ENCODE measurements at regions not wholly inside any gene's neighbourhood (a gene's known extent, or its start where the extent isn't known, plus 50 kb on each side); places are given as distances from the start of the nearest gene placed in this dataset.

DNA sequence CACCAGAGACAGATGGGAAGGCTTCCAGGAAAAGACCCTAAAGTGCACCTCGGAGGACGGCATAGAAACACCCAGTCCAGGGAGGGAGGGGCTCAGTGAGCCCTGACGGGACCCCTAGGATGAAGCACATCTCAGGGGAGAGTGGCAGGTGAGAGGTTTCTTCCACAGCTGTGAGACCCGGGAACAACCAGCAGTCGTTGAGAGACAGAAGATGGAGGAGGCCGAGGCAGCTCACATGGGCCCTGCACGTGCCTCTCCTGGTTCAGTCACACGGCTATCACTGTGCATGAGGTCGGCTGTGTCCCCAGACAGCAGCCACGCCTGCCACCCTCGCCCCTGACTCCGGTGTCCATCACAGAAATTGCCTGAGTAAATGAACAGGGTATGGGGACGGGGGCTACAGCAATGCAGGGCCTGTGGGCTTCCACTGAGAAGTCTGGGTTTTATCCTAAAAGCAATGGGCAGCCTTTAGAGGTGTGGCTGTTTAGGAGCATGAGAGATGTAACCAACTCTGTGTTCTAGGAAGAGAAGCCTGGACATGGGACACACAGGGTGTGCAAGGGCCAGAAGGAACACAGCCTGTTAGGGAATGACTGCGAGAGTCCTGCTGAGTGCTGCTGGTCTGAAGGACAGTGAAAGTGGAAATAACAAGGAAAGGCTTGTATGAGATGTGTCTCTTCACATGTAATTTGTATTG is 102.0 kb downstream of the TMEM18 start:
- Mint-ChIP-seq H3K27me3 (peaks cover 13% of the 10 kb centered on the region), H3K9me3 (peaks cover 22% of the 10 kb centered on the region), H3K36me3 (peaks cover 4% of the 10 kb centered on the region), H3K4me1 (no peaks in the 10 kb centered on the region), H3K27ac (no peak overlapping the region), H3K4me3 (no peak overlapping the region)
- ATAC-seq (ENCODE audit: low read depth) (no peak), DNase-seq (ENCODE audit: low spot score in 2 of 2) (no peak)

DNA sequence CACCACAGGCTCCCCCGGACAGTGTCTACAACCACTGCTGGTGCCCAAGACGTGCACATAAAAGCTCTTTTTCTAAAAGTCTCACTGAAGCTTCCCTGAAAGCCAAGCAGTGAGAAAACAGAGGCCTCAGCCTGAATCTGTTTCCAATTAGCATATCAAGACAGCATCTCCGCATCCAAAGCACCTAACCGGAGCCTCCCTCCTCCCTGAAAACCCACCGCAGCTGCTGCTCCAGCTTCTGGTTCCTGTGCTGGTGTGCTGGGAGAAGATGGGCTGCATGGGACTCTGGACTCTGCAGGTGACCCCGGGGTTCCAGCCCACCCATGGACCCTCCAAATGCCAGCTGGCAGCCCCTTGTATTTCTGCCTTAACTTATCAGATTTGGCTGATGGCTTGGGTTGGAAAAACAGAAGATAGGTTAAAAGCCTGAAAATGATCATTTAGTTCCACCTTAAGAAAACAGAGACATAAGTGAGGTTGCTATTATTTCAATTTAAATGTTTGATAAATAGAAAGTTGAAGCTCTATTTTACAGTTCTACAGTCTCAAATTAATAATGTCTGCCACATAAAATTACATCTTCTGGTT is 103.3 kb downstream of the TMEM18 start:
- ATAC-seq (ENCODE audit: low read depth) = no peak
- H3K4me1 Mint-ChIP-seq = no peaks in the 10 kb centered on the region
- H3K27me3 Mint-ChIP-seq = peaks cover 13% of the 10 kb centered on the region
- peaks cover 23% of the 10 kb centered on the region for H3K9me3 Mint-ChIP-seq
- H3K27ac Mint-ChIP-seq = no peak overlapping the region
- H3K4me3 Mint-ChIP-seq = no peak overlapping the region
- DNase-seq (ENCODE audit: low spot score in 2 of 2) = no peak
- H3K36me3 Mint-ChIP-seq = peaks cover 4% of the 10 kb centered on the region

DNA sequence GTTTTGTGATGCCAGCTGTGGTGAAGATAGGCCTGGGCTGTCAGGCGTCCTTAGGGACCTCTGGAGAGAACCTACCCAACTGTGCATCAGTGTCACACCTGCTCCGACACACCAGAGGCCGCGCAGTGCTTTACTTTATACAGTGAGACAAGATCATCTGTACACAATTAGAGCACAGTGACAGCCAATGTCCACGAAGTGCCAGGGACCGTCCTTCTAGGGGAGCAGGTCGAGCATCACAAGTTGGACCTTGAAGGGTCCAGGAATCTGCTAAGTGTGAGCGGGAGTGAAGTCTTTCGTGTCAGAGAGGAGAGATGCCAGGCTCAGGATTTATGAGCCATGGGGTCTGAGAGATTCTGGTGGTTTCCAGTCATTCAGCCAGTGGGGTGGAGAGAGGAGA is 104.2 kb downstream of the TMEM18 start:
- ATAC-seq (ENCODE audit: low read depth) = no peak
- peaks cover 14% of the 10 kb centered on the region for H3K27me3 Mint-ChIP-seq
- H3K36me3 Mint-ChIP-seq = peaks cover 4% of the 10 kb centered on the region
- no peak overlapping the region for H3K4me3 Mint-ChIP-seq
- H3K9me3 Mint-ChIP-seq = peaks cover 23% of the 10 kb centered on the region
- no peak for DNase-seq (ENCODE audit: low spot score in 2 of 2)
- H3K27ac Mint-ChIP-seq = no peak overlapping the region
- no peaks in the 10 kb centered on the region for H3K4me1 Mint-ChIP-seq

DNA sequence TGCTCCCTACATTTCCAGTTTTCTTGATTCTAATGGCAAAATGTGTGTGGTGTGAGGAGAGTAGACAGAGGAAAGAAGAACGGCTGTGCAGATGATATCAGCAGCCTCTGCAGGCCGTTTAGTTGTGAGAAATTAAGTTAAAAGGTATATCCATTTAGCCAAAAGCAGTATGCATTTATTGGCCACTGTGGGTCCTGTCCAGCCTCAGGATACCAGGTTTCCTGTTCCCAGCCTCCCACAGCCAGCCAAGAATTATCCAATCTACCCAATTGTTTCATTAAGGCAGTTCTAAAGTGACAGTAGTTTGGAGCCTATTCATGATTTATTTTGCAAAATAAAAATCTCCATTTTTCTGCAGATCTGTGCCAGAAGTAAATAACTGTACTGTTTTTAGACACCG is 107.5 kb downstream of the TMEM18 start:
- H3K4me3 Mint-ChIP-seq = no peak overlapping the region
- DNase-seq (ENCODE audit: low spot score in 2 of 2) (no peak), ATAC-seq (ENCODE audit: low read depth) (no peak)
- H3K9me3 Mint-ChIP-seq = peaks cover 16% of the 10 kb centered on the region
- peaks cover 22% of the 10 kb centered on the region for H3K27me3 Mint-ChIP-seq
- no peak overlapping the region for H3K27ac Mint-ChIP-seq
- H3K36me3 Mint-ChIP-seq = peaks cover 1% of the 10 kb centered on the region
- H3K4me1 Mint-ChIP-seq = no peaks in the 10 kb centered on the region

DNA sequence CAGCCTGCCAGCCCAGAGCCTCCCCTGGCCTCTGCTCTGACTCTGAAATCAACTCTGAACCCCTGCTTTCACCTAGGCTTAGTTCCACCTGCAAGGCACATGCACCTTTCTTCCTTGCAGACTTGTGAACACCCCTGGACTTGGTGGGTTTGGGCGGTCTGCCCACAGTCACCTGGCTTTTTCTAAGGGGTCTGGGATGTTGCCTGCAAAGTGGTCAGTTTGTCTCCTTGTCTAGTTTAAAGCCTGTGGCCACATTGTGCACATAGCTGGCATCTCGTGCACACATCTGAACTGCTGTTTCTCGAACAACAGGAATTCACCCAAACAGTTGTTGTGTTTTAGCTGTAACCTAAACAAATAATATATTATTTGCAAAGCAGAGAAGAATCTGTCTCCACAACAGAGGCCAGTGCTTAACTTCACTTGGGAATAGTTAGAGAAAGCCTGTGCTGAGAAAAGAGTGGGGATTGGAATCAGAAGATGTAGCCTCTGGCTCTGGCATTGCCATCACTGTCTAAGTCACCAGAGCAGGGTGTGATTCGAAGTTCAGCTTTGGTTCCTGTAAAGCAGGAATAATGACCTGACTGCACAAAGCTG is 108.5 kb downstream of the TMEM18 start:
- no peaks in the 10 kb centered on the region for H3K4me1 Mint-ChIP-seq
- peaks cover 15% of the 10 kb centered on the region for H3K9me3 Mint-ChIP-seq
- peaks cover 22% of the 10 kb centered on the region for H3K27me3 Mint-ChIP-seq
- H3K27ac Mint-ChIP-seq = no peak overlapping the region
- H3K4me3 Mint-ChIP-seq = no peak overlapping the region
- DNase-seq (ENCODE audit: low spot score in 2 of 2) (no peak), ATAC-seq (ENCODE audit: low read depth) (no peak)
- peaks cover 1% of the 10 kb centered on the region for H3K36me3 Mint-ChIP-seq

GRCh38 chr2:567865-568638 is 109.2 kb downstream of the TMEM18 start:
- no peak for ATAC-seq (ENCODE audit: low read depth)
- H3K9me3 Mint-ChIP-seq = peaks cover 15% of the 10 kb centered on the region
- H3K4me3 Mint-ChIP-seq = no peak overlapping the region
- peaks cover 1% of the 10 kb centered on the region for H3K36me3 Mint-ChIP-seq
- H3K4me1 Mint-ChIP-seq = no peaks in the 10 kb centered on the region
- DNase-seq (ENCODE audit: low spot score in 2 of 2) = no peak
- H3K27me3 Mint-ChIP-seq = peaks cover 21% of the 10 kb centered on the region
- no peak overlapping the region for H3K27ac Mint-ChIP-seq

DNA sequence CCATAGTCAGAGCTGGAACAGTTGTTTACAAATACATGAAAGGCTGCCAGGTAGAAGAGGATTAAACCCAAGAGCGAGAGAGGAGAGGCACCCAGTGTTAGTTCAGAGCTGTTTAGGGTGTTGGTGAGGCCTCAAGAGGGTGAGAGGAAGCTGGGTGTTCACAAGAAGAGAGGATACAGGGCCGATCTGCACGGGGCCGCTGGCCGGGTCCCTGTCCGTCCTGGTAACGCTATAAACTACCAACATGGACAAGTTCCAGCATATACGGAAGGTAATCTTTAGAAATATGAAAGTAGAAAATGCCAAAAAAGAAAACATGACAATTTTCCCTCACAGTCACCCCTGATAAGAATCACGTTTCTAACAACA is 109.7 kb downstream of the TMEM18 start:
- no peaks in the 10 kb centered on the region for H3K4me1 Mint-ChIP-seq
- peaks cover 19% of the 10 kb centered on the region for H3K27me3 Mint-ChIP-seq
- DNase-seq (ENCODE audit: low spot score in 2 of 2) = no peak
- peaks cover 15% of the 10 kb centered on the region for H3K9me3 Mint-ChIP-seq
- H3K4me3 Mint-ChIP-seq = no peak overlapping the region
- H3K27ac Mint-ChIP-seq = no peak overlapping the region
- no peak for ATAC-seq (ENCODE audit: low read depth)
- peaks cover 1% of the 10 kb centered on the region for H3K36me3 Mint-ChIP-seq

DNA sequence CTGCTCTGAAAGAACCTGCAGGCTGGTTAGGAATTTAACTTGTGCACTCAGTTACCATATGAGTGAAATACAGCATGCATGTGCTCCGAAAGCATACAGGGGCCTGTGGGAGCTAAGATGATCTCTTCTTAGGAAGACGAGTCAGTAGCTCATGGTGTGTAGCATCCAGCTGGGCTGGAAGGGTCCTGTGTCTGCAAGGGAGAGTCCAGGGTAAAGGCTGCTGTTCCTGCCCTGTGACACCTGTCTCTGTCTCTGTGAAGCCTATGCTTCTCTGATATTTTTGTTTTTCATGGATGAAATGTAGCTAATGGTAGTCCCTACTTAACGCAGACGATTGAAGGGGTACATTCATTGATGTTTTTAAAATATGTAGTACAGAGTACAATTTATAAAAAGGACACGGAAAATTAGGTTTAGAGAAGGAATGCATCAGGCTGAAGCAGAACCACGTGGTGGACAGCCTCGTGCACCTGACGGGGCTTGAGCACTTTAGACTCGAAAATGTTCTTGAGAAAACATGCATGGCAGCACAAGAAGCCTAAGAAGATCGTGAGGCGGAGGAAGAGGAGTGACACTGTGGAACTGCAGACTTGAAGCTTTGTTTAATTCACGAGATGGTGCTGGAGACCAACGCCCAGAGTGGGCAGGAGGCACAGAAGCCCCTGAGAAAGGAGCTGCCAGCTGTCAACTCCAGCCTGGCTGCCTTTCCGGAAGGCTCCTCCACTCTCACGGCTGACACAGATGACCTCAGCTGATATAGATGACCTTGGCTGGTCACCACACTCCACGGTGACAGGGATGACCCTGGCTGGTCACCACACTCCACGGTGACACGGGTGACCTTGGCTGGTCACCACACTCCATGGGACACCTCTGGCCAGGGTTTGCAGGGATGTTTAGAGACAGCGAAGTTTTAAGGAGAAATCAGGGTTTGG is 110.6 kb downstream of the TMEM18 start:
- Mint-ChIP-seq H3K27ac (no peak overlapping the region), H3K9me3 (peaks cover 8% of the 10 kb centered on the region)
- no peak for ATAC-seq (ENCODE audit: low read depth)

DNA sequence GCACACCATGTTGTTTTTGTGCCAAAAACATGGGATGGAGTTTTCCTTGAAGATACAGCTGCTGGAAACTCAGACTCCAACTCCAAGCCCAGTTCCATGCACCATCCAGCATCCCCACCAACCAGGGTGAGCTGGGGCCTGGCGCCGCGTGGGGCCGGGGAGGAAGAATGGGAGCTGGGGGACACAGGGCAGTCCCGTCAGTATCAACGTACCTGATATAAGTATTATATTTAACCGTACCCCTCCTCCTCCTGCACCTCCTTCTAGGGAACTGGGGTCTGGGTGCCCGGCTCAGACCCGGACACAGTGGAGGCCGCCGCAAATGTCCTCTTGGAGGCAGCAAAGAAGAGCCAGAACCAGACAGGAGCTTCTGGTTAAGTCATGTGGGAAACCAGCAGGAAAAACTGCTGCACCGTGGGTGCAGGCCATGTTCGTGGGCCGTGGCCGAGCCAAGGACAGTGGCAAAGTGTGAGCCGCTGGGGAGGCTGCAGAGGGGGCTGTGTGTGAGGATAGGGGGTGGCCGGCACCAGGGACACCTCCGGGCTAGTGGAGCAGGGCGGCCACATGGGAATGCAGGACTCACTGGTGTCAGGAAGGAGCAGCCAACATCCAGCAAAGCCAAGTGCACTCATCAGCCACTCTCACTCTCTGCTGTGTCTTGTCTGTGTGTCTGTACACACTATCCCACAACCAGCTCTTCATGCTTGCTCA is 112.6 kb downstream of the TMEM18 start:
- Mint-ChIP-seq H3K4me1 (no peaks in the 10 kb centered on the region), H3K27ac (no peak overlapping the region), H3K9me3 (no peaks in the 10 kb centered on the region), H3K36me3 (no peaks in the 10 kb centered on the region), H3K4me3 (no peak overlapping the region), H3K27me3 (peaks cover 14% of the 10 kb centered on the region)
- ATAC-seq (ENCODE audit: low read depth) (no peak), DNase-seq (ENCODE audit: low spot score in 2 of 2) (no peak)

More for the DNA sequence above, 110.6 kb downstream of the TMEM18 start:
- H3K27me3 Mint-ChIP-seq = peaks cover 15% of the 10 kb centered on the region
- H3K4me1 Mint-ChIP-seq = no peaks in the 10 kb centered on the region
- no peak overlapping the region for H3K4me3 Mint-ChIP-seq
- H3K36me3 Mint-ChIP-seq = peaks cover 1% of the 10 kb centered on the region
- no peak for DNase-seq (ENCODE audit: low spot score in 2 of 2)

DNA sequence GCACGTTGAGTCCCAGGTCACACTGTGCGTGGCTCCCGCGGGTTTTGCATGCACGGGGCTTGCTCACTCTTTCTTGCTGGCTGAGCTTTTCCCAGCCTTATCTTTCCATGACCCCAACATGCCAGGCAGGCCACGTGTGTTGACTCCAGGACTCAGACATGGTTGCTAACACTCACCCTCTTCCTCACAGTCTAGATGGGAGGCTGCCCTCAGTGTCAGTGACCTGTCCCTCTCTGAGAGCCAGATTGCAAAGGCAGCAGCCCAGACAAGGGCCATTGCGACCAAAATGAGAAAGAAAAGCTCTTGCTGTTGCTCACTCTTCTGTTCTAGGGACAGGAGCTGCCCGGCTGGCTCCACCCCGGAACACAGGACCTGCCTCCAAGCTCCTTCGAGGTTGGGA is 113.7 kb downstream of the TMEM18 start:
- Mint-ChIP-seq H3K27me3 (peaks cover 12% of the 10 kb centered on the region), H3K36me3 (no peaks in the 10 kb centered on the region)
- ATAC-seq (ENCODE audit: low read depth) = no peak

GRCh38 chr2:562391-563364 is 114.5 kb downstream of the TMEM18 start:
- H3K36me3 Mint-ChIP-seq = no peaks in the 10 kb centered on the region
- no peak overlapping the region for H3K27ac Mint-ChIP-seq
- no peak overlapping the region for H3K4me3 Mint-ChIP-seq
- H3K27me3 Mint-ChIP-seq = peaks cover 16% of the 10 kb centered on the region
- H3K9me3 Mint-ChIP-seq = no peaks in the 10 kb centered on the region
- no peak for DNase-seq (ENCODE audit: low spot score in 2 of 2)
- no peak for ATAC-seq (ENCODE audit: low read depth)
- H3K4me1 Mint-ChIP-seq = no peaks in the 10 kb centered on the region

More for the DNA sequence above, 113.7 kb downstream of the TMEM18 start:
- no peaks in the 10 kb centered on the region for H3K9me3 Mint-ChIP-seq
- no peak overlapping the region for H3K4me3 Mint-ChIP-seq
- H3K4me1 Mint-ChIP-seq = no peaks in the 10 kb centered on the region
- no peak overlapping the region for H3K27ac Mint-ChIP-seq
- DNase-seq (ENCODE audit: low spot score in 2 of 2) = no peak

- Mint-ChIP-seq H3K27ac (no peak overlapping the region), H3K9me3 (no peaks in the 10 kb centered on the region), H3K4me1 (peaks cover 3% of the 10 kb centered on the region), H3K27me3 (peaks cover 8% of the 10 kb centered on the region), H3K36me3 (no peaks in the 10 kb centered on the region), H3K4me3 (no peak overlapping the region)
- no peak for DNase-seq (ENCODE audit: low spot score in 2 of 2)
- no peak for ATAC-seq (ENCODE audit: low read depth)
Observed at GRCh38 chr2:558879-559278, 118.3 kb downstream of the TMEM18 start.
